ENCODE measurements at regions not wholly inside any gene's neighbourhood (a gene's known extent, or its start where the extent isn't known, plus 50 kb on each side); places are given as distances from the start of the nearest gene placed in this dataset.

GRCh38 chr12:75694534-75695268 lies 183.3 kb upstream of the KRR1 start:
- CTCF ChIA-PET: no interaction called here
- ATAC-seq (no peak), DNase-seq (ENCODE audit: low read depth in 1 of 2, low spot score in 1 of 2) (no peak), FAIRE-seq (no peak)
- 88% methylated on average over 1 of the region's 1 CpG for WGBS (ENCODE audit: missing lambda C conversion rate)
- no peak overlapping the region for H3K4me3 ChIP-seq
- POLR2A ChIA-PET: no interaction called here
- peaks cover 10% of the 10 kb centered on the region; the same call in 2 of the 3 replicates for H3K4me1 ChIP-seq
- TF ChIP-seq ESRRA (IDR thresholded peaks at IDR 0.05; ENCODE audit: borderline replicate concordance, low read length) (no peak), HDAC2 (IDR thresholded peaks at IDR 0.05) (no peak), JUN (IDR thresholded peaks at IDR 0.05) (no peak), SREBF2 (IDR thresholded peaks at IDR 0.05) (no peak), TP53 (CRISPR knock-in tag; IDR thresholded peaks at IDR 0.05) (no peak), KDM5A (IDR thresholded peaks at IDR 0.05) (no peak), NPAS2 (CRISPR knock-in tag; IDR thresholded peaks at IDR 0.05; ENCODE audit: borderline replicate concordance) (no peak), MAZ (IDR thresholded peaks at IDR 0.05; ENCODE audit: borderline replicate concordance, low read depth, low read length) (no peak)
- peak overlapping the region in 1 of 2 experiments; percentile 21; a peak in 3 of 6 replicates for H3K27ac ChIP-seq
- no peak overlapping the region for H3K4me2 ChIP-seq
- H3K9me3 ChIP-seq: no peaks in the 10 kb centered on the region

GRCh38 chr12:75692876-75693275 lies 181.5 kb upstream of the KRR1 start:
- WGBS (ENCODE audit: missing lambda C conversion rate): 63% methylated on average over 2 of the region's 2 CpGs
- FAIRE-seq (peak; percentile 73), ATAC-seq (no peak), DNase-seq (ENCODE audit: low read depth in 1 of 2, low spot score in 1 of 2) (no peak)
- CTCF ChIA-PET: no interaction called here
- POLR2A ChIA-PET: interaction anchor here (1.2 kb wide), 1 partner anchor 13 kb away, joined by 4 read pairs; no protein-coding TSS in a partner anchor
- Histone ChIP-seq H3K4me2 (no peak overlapping the region), H3K27ac (peak overlapping the region in 1 of 2 experiments; percentile 71; a peak in 3 of 6 replicates), H3K4me1 (peaks cover 10% of the 10 kb centered on the region; the same call in 2 of the 3 replicates), H3K4me3 (no peak overlapping the region), H3K9me3 (no peaks in the 10 kb centered on the region)
- TF ChIP-seq ELK1 (IDR thresholded peaks at IDR 0.05; ENCODE audit: low read depth, low read length) (no peak), HMGXB4 (CRISPR knock-in tag; IDR thresholded peaks at IDR 0.05; ENCODE audit: borderline replicate concordance) (no peak), ZC3H11A (IDR thresholded peaks at IDR 0.05) (no peak), RCOR1 (IDR thresholded peaks at IDR 0.05; ENCODE audit: low read depth, low read length) (no peak), RAD21 (conservative IDR thresholded peaks at IDR 0.05 in 1 of 2, IDR thresholded peaks at IDR 0.05 in 1 of 2) (no peak), PHF8 (IDR thresholded peaks at IDR 0.05; ENCODE audit: borderline replicate concordance, low read depth) (no peak), ATOH8 (CRISPR knock-in tag; IDR thresholded peaks at IDR 0.05; ENCODE audit: low read depth) (no peak), POLR2A (IDR thresholded peaks at IDR 0.05; ENCODE audit: low read length) (no peak), CHD4 (IDR thresholded peaks at IDR 0.05; ENCODE audit: borderline replicate concordance) (no peak), HOXB13 (CRISPR knock-in tag; IDR thresholded peaks at IDR 0.05; ENCODE audit: low read depth) (no peak), POLR2AphosphoS2 (conservative IDR thresholded peaks at IDR 0.05; ENCODE audit: low read length) (no peak), SMC3 (IDR thresholded peaks at IDR 0.05) (no peak), ZSCAN20 (CRISPR knock-in tag; IDR thresholded peaks at IDR 0.05) (no peak), REST (IDR thresholded peaks at IDR 0.05) (no peak), EP300 (IDR thresholded peaks at IDR 0.05) (no peak), RFX5 (IDR thresholded peaks at IDR 0.05) (no peak), MAFK (IDR thresholded peaks at IDR 0.05; ENCODE audit: partially characterized antibody) (no peak), HOXB5 (CRISPR knock-in tag; IDR thresholded peaks at IDR 0.05) (no peak)
